ENCODE measurements at regions not wholly inside any gene's neighbourhood (a gene's known extent, or its start where the extent isn't known, plus 50 kb on each side); places are given as distances from the start of the nearest gene placed in this dataset.

GRCh38 chr10:2188371-2188770 is 451.0 kb upstream of the ADARB2 start:
- ATAC-seq = no peak
- H3K27ac ChIP-seq = no peak overlapping the region
- no peaks in the 10 kb centered on the region for H3K27me3 ChIP-seq
- TF ChIP-seq CTCF (IDR thresholded peaks at IDR 0.05) = no peak
- no peak for TF ChIP-seq POLR2A (IDR thresholded peaks at IDR 0.05)
- intact Hi-C loops (cut with DNase I) = no loop called here
- H3K9me3 ChIP-seq = no peaks in the 10 kb centered on the region
- H3K36me3 ChIP-seq = no peaks in the 10 kb centered on the region
- H3K4me3 ChIP-seq = no peak overlapping the region
- no peaks in the 10 kb centered on the region for H3K4me1 ChIP-seq
- 50% methylated on average over 4 of the region's 4 CpGs for WGBS (ENCODE audit: insufficient coverage, low coverage, low lambda C conversion rate, missing lambda C conversion rate)
- no peak for DNase-seq

- intact Hi-C loops (cut with DNase I) = no loop called here
- WGBS (ENCODE audit: insufficient coverage, low coverage, low lambda C conversion rate, missing lambda C conversion rate) = 46% methylated on average over 2 of the region's 2 CpGs
- ATAC-seq (no peak), DNase-seq (no peak)
- H3K4me1 ChIP-seq = no peaks in the 10 kb centered on the region
- no peak overlapping the region for H3K4me3 ChIP-seq
- H3K27ac ChIP-seq = no peak overlapping the region
- no peaks in the 10 kb centered on the region for H3K27me3 ChIP-seq
- no peaks in the 10 kb centered on the region for H3K9me3 ChIP-seq
- no peaks in the 10 kb centered on the region for H3K36me3 ChIP-seq
- TF ChIP-seq POLR2A (IDR thresholded peaks at IDR 0.05) = no peak
- no peak for TF ChIP-seq CTCF (IDR thresholded peaks at IDR 0.05)
These were observed 436.0 kb upstream of the ADARB2 start for GRCh38 chr10:2173327-2173726.

DNA sequence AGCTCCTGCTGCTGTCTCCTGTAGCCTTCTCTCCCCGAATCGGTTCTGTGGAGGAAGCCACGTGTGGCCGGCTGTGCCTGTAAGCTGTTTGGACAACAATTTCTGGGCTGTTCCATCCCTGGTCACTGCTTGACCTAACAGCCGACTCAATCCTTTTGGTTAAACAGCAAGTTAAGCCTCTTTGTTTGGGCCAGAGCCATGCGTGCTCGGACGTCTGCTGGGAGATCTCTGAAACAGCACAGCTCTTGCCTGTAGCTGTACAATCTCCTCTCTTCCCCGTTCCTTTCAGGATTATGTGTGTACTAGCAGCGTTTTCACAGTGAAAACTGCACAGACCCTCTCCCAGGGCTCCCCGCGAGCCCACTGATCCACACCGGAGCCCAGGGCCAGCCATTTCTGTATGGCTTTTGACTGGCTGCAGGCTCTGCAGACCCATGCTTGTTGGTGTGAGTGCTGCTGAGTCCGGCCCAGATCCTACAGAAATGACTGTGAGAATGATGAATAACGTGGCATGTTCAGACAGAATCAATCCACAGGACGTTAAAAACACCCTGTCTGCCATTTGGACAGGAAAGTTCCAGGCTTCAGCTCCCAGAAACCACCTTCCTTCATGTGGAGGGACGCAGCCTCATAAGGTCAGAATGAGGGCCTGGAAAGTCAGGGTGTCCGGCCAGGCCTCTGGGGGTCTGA is 428.6 kb upstream of the ADARB2 start:
- H3K4me1 ChIP-seq = no peaks in the 10 kb centered on the region
- no peak for DNase-seq
- no peak overlapping the region for H3K27ac ChIP-seq
- WGBS (ENCODE audit: insufficient coverage, low coverage, low lambda C conversion rate, missing lambda C conversion rate) = 68% methylated on average over 10 of the region's 18 CpGs
- intact Hi-C loops (cut with DNase I) = no loop called here
- no peak overlapping the region for H3K4me3 ChIP-seq
- no peak for ATAC-seq
- no peak for TF ChIP-seq CTCF (IDR thresholded peaks at IDR 0.05)
- TF ChIP-seq POLR2A (IDR thresholded peaks at IDR 0.05) = no peak
- H3K9me3 ChIP-seq = no peaks in the 10 kb centered on the region
- H3K27me3 ChIP-seq = no peaks in the 10 kb centered on the region
- H3K36me3 ChIP-seq = no peaks in the 10 kb centered on the region

GRCh38 chr10:2150288-2150687 is 413.0 kb upstream of the ADARB2 start:
- Histone ChIP-seq H3K4me3 (no peak overlapping the region), H3K9me3 (no peaks in the 10 kb centered on the region), H3K36me3 (no peaks in the 10 kb centered on the region), H3K4me1 (no peaks in the 10 kb centered on the region), H3K27me3 (no peaks in the 10 kb centered on the region), H3K27ac (no peak overlapping the region)
- no peak for ATAC-seq
- DNase-seq = no peak
- TF ChIP-seq POLR2A (IDR thresholded peaks at IDR 0.05) (no peak), CTCF (IDR thresholded peaks at IDR 0.05) (no peak)
- intact Hi-C loops (cut with DNase I) = no loop called here
- WGBS (ENCODE audit: insufficient coverage, low coverage, low lambda C conversion rate, missing lambda C conversion rate) = 62% methylated on average over 4 of the region's 4 CpGs

Data from right lobe of liver (tissue), 6 donors.